A673 (cell line): ENCODE measurements at regions not wholly inside any gene's neighbourhood (a gene's known extent, or its start where the extent isn't known, plus 50 kb on each side); places are given as distances from the start of the nearest gene placed in this dataset.

Experiments used
- BruUV-seq: library from RNA; stranded (reverse); fragments of 400-500 nt; replicated peaks from 2 replicates; lab custom pipeline; 2021; lab: Mats Ljungman, UMichigan
- CTCF ChIA-PET: fragments of 300-600 bp; sonication (Branson Sonifier 250); formaldehyde crosslinking; loops from one replicate; lab custom pipeline; 2022; ENCODE audit warnings: antibody characterized with exemption; lab: Charles Lee
- POLR2A ChIA-PET: fragments of 300-600 bp; sonication (Branson Sonifier 250); formaldehyde crosslinking; loops from one replicate; lab custom pipeline; 2022; ENCODE audit warnings: antibody characterized with exemption; ENCODE audit not compliant: low non-redundant PET; lab: Charles Lee
- DNase-seq: peaks from one replicate; pipeline ENCODE4 v3.0.0-alpha.2; 2015; ENCODE audit warnings: low spot score
- H3K27ac ChIP-seq: fragments of 200-600 bp; sonication (generic); 2 replicates; pipeline ENCODE4 v1.5.1; 2016; ENCODE audit warnings: mixed run types, low read depth, mild to moderate bottlenecking, mixed read lengths, antibody characterized with exemption, low read length; ENCODE audit not compliant: poor library complexity, severe bottlenecking
- H3K27me3 ChIP-seq: fragments of 200-600 bp; sonication (generic); replicated peaks from 2 replicates; pipeline ENCODE4 v1.6.1; 2017; ENCODE audit warnings: mixed run types, low read depth, mild to moderate bottlenecking, mixed read lengths, antibody characterized with exemption, low read length; ENCODE audit not compliant: insufficient read depth, poor library complexity
- H3K36me3 ChIP-seq: fragments of 200-600 bp; sonication (generic); 2 replicates; pipeline ENCODE4 v1.6.1; 2016; ENCODE audit warnings: mixed run types, mild to moderate bottlenecking, mixed read lengths, antibody characterized with exemption, low read length; ENCODE audit not compliant: insufficient read depth, poor library complexity, severe bottlenecking
- H3K4me1 ChIP-seq: fragments of 200-600 bp; sonication (generic); 2 replicates; pipeline ENCODE4 v1.6.1; 2017; ENCODE audit warnings: mixed run types, mild to moderate bottlenecking, mixed read lengths, antibody characterized with exemption, low read length; ENCODE audit not compliant: insufficient read depth, poor library complexity, severe bottlenecking
- H3K4me3 ChIP-seq: fragments of 200-600 bp; sonication (generic); 2 replicates; pipeline ENCODE4 v1.5.1; 2016; ENCODE audit warnings: low read depth, mixed run types, mild to moderate bottlenecking, mixed read lengths, low read length; ENCODE audit not compliant: poor library complexity, severe bottlenecking
- H3K9me3 ChIP-seq: fragments of 200-600 bp; sonication (generic); 2 replicates; pipeline ENCODE4 v1.6.1; 2016; ENCODE audit warnings: mixed run types, low read depth, mild to moderate bottlenecking, mixed read lengths, antibody characterized with exemption, low read length; ENCODE audit not compliant: poor library complexity, severe bottlenecking
- CTCF ChIP-seq: fragments of 300-800, 200-600 bp; sonication (generic); conservative IDR thresholded peaks from 2 replicates; pipeline ENCODE4 v1.5.1; 2017; ENCODE audit warnings: low read depth, mild to moderate bottlenecking, antibody characterized with exemption, low read length, moderate library complexity, mixed read lengths
- EZH2 ChIP-seq: fragments of 200-600 bp; sonication (generic); IDR thresholded peaks from 2 replicates; pipeline ENCODE4 v1.6.1; 2017; ENCODE audit warnings: borderline replicate concordance, low read depth, mild to moderate bottlenecking, mixed read lengths, antibody characterized with exemption, low read length; ENCODE audit not compliant: poor library complexity, severe bottlenecking
- intact Hi-C: fragments of 100-400 bp; cut with micrococcal nuclease; formaldehyde crosslinking; loops from one replicate; pipeline ENCODE4 v1.10.0; 2022; ENCODE audit not compliant: unreplicated experiment

GRCh38 chr18:31213641-31214040 lies 51.0 kb upstream of the DSC1 start:
- no peaks in the 10 kb centered on the region for H3K27me3 ChIP-seq
- no peak overlapping the region for H3K4me3 ChIP-seq
- no peaks in the 10 kb centered on the region for H3K4me1 ChIP-seq
- no peaks in the 10 kb centered on the region for H3K9me3 ChIP-seq
- no peak for TF ChIP-seq EZH2
- no peak for TF ChIP-seq CTCF
- ChIA-PET POLR2A (no interaction called here), CTCF (no interaction called here)
- no peaks in the 10 kb centered on the region for H3K36me3 ChIP-seq
- intact Hi-C loops: no loop called here
- BruUV-seq: no TSS peak
- no peak overlapping the region for H3K27ac ChIP-seq
- DNase-seq: no peak

GRCh38 chr18:31217038-31217849 lies 54.6 kb upstream of the DSC1 start:
- POLR2A ChIA-PET: no interaction called here
- TF ChIP-seq CTCF (no peak), EZH2 (no peak)
- intact Hi-C loops: no loop called here
- H3K4me3 ChIP-seq: no peak overlapping the region
- CTCF ChIA-PET: no interaction called here
- H3K4me1 ChIP-seq: no peaks in the 10 kb centered on the region
- no TSS peak for BruUV-seq
- H3K27me3 ChIP-seq: no peaks in the 10 kb centered on the region
- H3K36me3 ChIP-seq: no peaks in the 10 kb centered on the region
- no peak for DNase-seq
- no peak overlapping the region for H3K27ac ChIP-seq
- H3K9me3 ChIP-seq: no peaks in the 10 kb centered on the region

GRCh38 chr18:31218671-31219383 lies 56.2 kb upstream of the DSC1 start:
- no TSS peak for BruUV-seq
- Histone ChIP-seq H3K9me3 (no peaks in the 10 kb centered on the region), H3K27me3 (no peaks in the 10 kb centered on the region), H3K36me3 (no peaks in the 10 kb centered on the region), H3K4me1 (no peaks in the 10 kb centered on the region), H3K4me3 (no peak overlapping the region), H3K27ac (no peak overlapping the region)
- POLR2A ChIA-PET: no interaction called here
- DNase-seq: no peak
- no peak for TF ChIP-seq EZH2
- no peak for TF ChIP-seq CTCF
- CTCF ChIA-PET: no interaction called here
- intact Hi-C loops: no loop called here
